Kidney (tissue), 13 donors: ENCODE measurements at regions not wholly inside any gene's neighbourhood (a gene's known extent, or its start where the extent isn't known, plus 50 kb on each side); places are given as distances from the start of the nearest gene placed in this dataset.

Experiments
- DNase-seq, 5 donors: peaks; one replicate each; pipeline ENCODE4 v3.0.0-alpha.2; 2013 to 2020
- FAIRE-seq: peaks from 2 replicates; lab custom pipeline; 2012; peaks lifted over from hg19 to GRCh38; lab: Jason Lieb, UNC
- H3K27ac ChIP-seq, 2 donors: one replicate each; pipeline ENCODE4 v1.7.0; 2013; ENCODE audit warnings: low read depth in 2 of 2, low read length in 2 of 2, inconsistent platforms in 1 of 2
- H3K27me3 ChIP-seq: one replicate; pipeline ENCODE4 v1.7.1; 2013; ENCODE audit warnings: low read length, inconsistent platforms; ENCODE audit not compliant: control insufficient read depth, insufficient read depth
- H3K36me3 ChIP-seq, 3 donors: one replicate each; pipeline versions ENCODE4 v1.7.0 to v1.7.1; 2013; ENCODE audit warnings: low read length in 3 of 3, control low read depth in 1 of 3, inconsistent platforms in 1 of 3; ENCODE audit not compliant: insufficient read depth in 3 of 3, control insufficient read depth in 2 of 3
- H3K4me1 ChIP-seq, 3 donors: one replicate each; pipeline versions ENCODE4 v1.7.0 to v1.7.1; 2013; ENCODE audit warnings: low read length in 3 of 3, inconsistent platforms in 1 of 3, low read depth in 1 of 3; ENCODE audit not compliant: control insufficient read depth in 2 of 3, insufficient read depth in 2 of 3
- H3K4me3 ChIP-seq, 3 donors: one replicate each; pipeline versions ENCODE4 v1.7.0 to v1.8.1; 2013; ENCODE audit warnings: low read length in 3 of 3, control low read depth in 1 of 3, inconsistent platforms in 1 of 3
- H3K9ac ChIP-seq, 3 donors: one replicate each; pipeline versions ENCODE4 v1.7.0 to v1.7.1; 2013; ENCODE audit warnings: low read length in 3 of 3, control low read depth in 1 of 3, inconsistent platforms in 1 of 3
- H3K9me3 ChIP-seq, 3 donors: one replicate each; pipeline versions ENCODE4 v1.7.0 to v1.7.1; 2013; ENCODE audit warnings: low read length in 3 of 3, control low read depth in 1 of 3, inconsistent platforms in 1 of 3; ENCODE audit not compliant: control insufficient read depth in 2 of 3, insufficient read depth in 1 of 3
- CTCF ChIP-seq: IDR thresholded peaks from 3 replicates; pipeline ENCODE4 v1.5.1; 2012; ENCODE audit warnings: mild to moderate bottlenecking, moderate library complexity, borderline replicate concordance; ENCODE audit not compliant: insufficient read depth; ENCODE audit errors: extremely low read depth
- intact Hi-C: fragments of 100-400 bp; cut with DNase I; formaldehyde crosslinking; loops from one replicate; pipeline ENCODE4 v1.11.1; 2022
- donor health status: control.
- donor health status: control.
- donor health status: control.
- donor health status: control.
- donor health status: control.
- donor health status: DM: yes; HTN: yes; CAD: no.
- donor health status: Normal renal cell carcinoma (clear cell type).

- Histone ChIP-seq H3K36me3 (no peaks in the 10 kb centered on the region), H3K9ac (no peak overlapping the region), H3K4me1 (no peaks in the 10 kb centered on the region), H3K27ac (no peak overlapping the region), H3K4me3 (no peak overlapping the region), H3K27me3 (no peaks in the 10 kb centered on the region), H3K9me3 (no peaks in the 10 kb centered on the region)
- FAIRE-seq (no peak), DNase-seq (no peak)
- intact Hi-C loops, result no loop called here
- TF ChIP-seq CTCF, result no peak
These were observed 69.7 kb downstream of the GLYATL1 start for GRCh38 chr11:59008947-59009346.

- FAIRE-seq (no peak), DNase-seq (no peak)
- Histone ChIP-seq H3K27ac (no peak overlapping the region), H3K4me1 (no peaks in the 10 kb centered on the region), H3K9ac (no peak overlapping the region), H3K4me3 (no peak overlapping the region), H3K9me3 (no peaks in the 10 kb centered on the region), H3K27me3 (no peaks in the 10 kb centered on the region), H3K36me3 (no peaks in the 10 kb centered on the region)
- intact Hi-C loops, result no loop called here
- no peak for TF ChIP-seq CTCF
These were observed 70.4 kb downstream of the GLYATL1 start for GRCh38 chr11:59009661-59010060.

- FAIRE-seq (no peak), DNase-seq (no peak)
- H3K36me3 ChIP-seq, result no peaks in the 10 kb centered on the region
- no peak overlapping the region for H3K9ac ChIP-seq
- H3K9me3 ChIP-seq, result no peaks in the 10 kb centered on the region
- intact Hi-C loops, result no loop called here
- no peak overlapping the region for H3K4me3 ChIP-seq
- H3K27ac ChIP-seq, result no peak overlapping the region
- H3K27me3 ChIP-seq, result no peaks in the 10 kb centered on the region
- H3K4me1 ChIP-seq, result no peaks in the 10 kb centered on the region
- no peak for TF ChIP-seq CTCF
These were observed 71.4 kb downstream of the GLYATL1 start for GRCh38 chr11:59010708-59011107.
